H9 (cell line): ENCODE measurements at regions not wholly inside any gene's neighbourhood (a gene's known extent, or its start where the extent isn't known, plus 50 kb on each side); places are given as distances from the start of the nearest gene placed in this dataset.

Source experiments
- DNase-seq: peaks from one replicate; pipeline ENCODE4 v3.0.0-alpha.2; 2017
- H2AFZ ChIP-seq: one replicate; pipeline ENCODE4 v1.6.1; 2013; ENCODE audit warnings: mild to moderate bottlenecking, low read length, control low read depth, moderate library complexity
- H2AK5ac ChIP-seq: 2 replicates; pipeline ENCODE4 v1.6.1; 2013; ENCODE audit warnings: low read length, control low read depth, mixed read lengths; ENCODE audit not compliant: insufficient read length
- H2BK120ac ChIP-seq: one replicate; pipeline ENCODE4 v1.6.1; 2013; ENCODE audit warnings: low read depth, mild to moderate bottlenecking, low read length, control low read depth, inconsistent platforms; ENCODE audit not compliant: poor library complexity, severe bottlenecking
- H2BK12ac ChIP-seq: 2 replicates; pipeline ENCODE4 v1.6.1; 2013; ENCODE audit warnings: low read length, control low read depth, mixed read lengths, low read depth; ENCODE audit not compliant: insufficient read length
- H2BK15ac ChIP-seq: 2 replicates; pipeline ENCODE4 v1.6.1; 2013; ENCODE audit warnings: low read depth, low read length, control low read depth
- H2BK20ac ChIP-seq: one replicate; pipeline ENCODE4 v1.6.1; 2013; ENCODE audit warnings: low read depth, mild to moderate bottlenecking, low read length, control low read depth, inconsistent platforms; ENCODE audit not compliant: poor library complexity, severe bottlenecking
- H2BK5ac ChIP-seq: 2 replicates; pipeline ENCODE4 v1.6.1; 2013; ENCODE audit warnings: low read length, control low read depth, mixed read lengths; ENCODE audit not compliant: insufficient read length
- H3K14ac ChIP-seq: 2 replicates; pipeline ENCODE4 v1.6.1; 2013; ENCODE audit warnings: low read length, control low read depth; ENCODE audit not compliant: insufficient read depth
- H3K18ac ChIP-seq: 2 replicates; pipeline ENCODE4 v1.6.1; 2013; ENCODE audit warnings: low read depth, mild to moderate bottlenecking, mixed read lengths, low read length, control low read depth; ENCODE audit not compliant: insufficient read length
- H3K23ac ChIP-seq: 2 replicates; pipeline ENCODE4 v1.6.1; 2013; ENCODE audit warnings: low read length, control low read depth, mixed read lengths, low read depth; ENCODE audit not compliant: insufficient read length
- H3K23me2 ChIP-seq: 2 replicates; pipeline ENCODE4 v1.6.1; 2013; ENCODE audit warnings: low read depth, mild to moderate bottlenecking, mixed read lengths, low read length, control low read depth; ENCODE audit not compliant: insufficient read length, poor library complexity, severe bottlenecking
- H3K27ac ChIP-seq: 2 replicates; pipeline ENCODE4 v1.5.1; 2013; ENCODE audit warnings: low read length, control low read depth, mixed read lengths, low read depth; ENCODE audit not compliant: insufficient read length
- H3K27me3 ChIP-seq: 2 replicates; pipeline ENCODE4 v1.6.1; 2013; ENCODE audit warnings: low read length, control low read depth, inconsistent platforms; ENCODE audit not compliant: insufficient read depth
- H3K4ac ChIP-seq: 2 replicates; pipeline ENCODE4 v1.6.1; 2013; ENCODE audit warnings: low read depth, mild to moderate bottlenecking, control low read depth, inconsistent platforms, low read length, moderate library complexity
- H3K4me1 ChIP-seq: 2 replicates; pipeline ENCODE4 v1.6.1; 2013; ENCODE audit warnings: low read length, control low read depth, inconsistent platforms; ENCODE audit not compliant: insufficient read depth
- H3K4me2 ChIP-seq: 2 replicates; pipeline ENCODE4 v1.6.1; 2013; ENCODE audit warnings: low read length, control low read depth, mixed read lengths; ENCODE audit not compliant: insufficient read length, insufficient read depth
- H3K56ac ChIP-seq: 2 replicates; pipeline ENCODE4 v1.6.1; 2013; ENCODE audit warnings: low read depth, mild to moderate bottlenecking, mixed read lengths, low read length, control low read depth; ENCODE audit not compliant: insufficient read length
- H3K79me1 ChIP-seq: 2 replicates; pipeline ENCODE4 v1.6.1; 2013; ENCODE audit warnings: low read depth, mild to moderate bottlenecking, moderate library complexity, low read length, control low read depth, inconsistent platforms; ENCODE audit not compliant: insufficient read depth, poor library complexity, severe bottlenecking
- H3K79me2 ChIP-seq: 2 replicates; pipeline ENCODE4 v1.6.1; 2013; ENCODE audit warnings: low read length, control low read depth, inconsistent platforms; ENCODE audit not compliant: insufficient read depth
- H3K9ac ChIP-seq: 2 replicates; pipeline ENCODE4 v1.6.1; 2013; ENCODE audit warnings: low read length, control low read depth, mixed read lengths; ENCODE audit not compliant: insufficient read length; ENCODE audit errors: extremely low read depth
- H3K9me3 ChIP-seq: one replicate; pipeline ENCODE4 v1.6.1; 2013; ENCODE audit warnings: low read depth, low read length, inconsistent platforms; ENCODE audit not compliant: control insufficient read depth
- H3T11ph ChIP-seq: one replicate; pipeline ENCODE4 v1.6.1; 2013; ENCODE audit warnings: mild to moderate bottlenecking, low read length, control low read depth, inconsistent platforms
- H4K20me1 ChIP-seq: one replicate; pipeline ENCODE4 v1.6.1; 2013; ENCODE audit not compliant: control insufficient read depth, insufficient read length, insufficient read depth
- H4K5ac ChIP-seq: 2 replicates; pipeline ENCODE4 v1.6.1; 2013; ENCODE audit warnings: low read depth, mild to moderate bottlenecking, mixed read lengths, low read length, control low read depth; ENCODE audit not compliant: insufficient read length
- H4K8ac ChIP-seq: replicated peaks from 2 replicates; pipeline ENCODE4 v1.6.1; 2013; ENCODE audit warnings: low read length, control low read depth, mixed read lengths, low read depth; ENCODE audit not compliant: insufficient read length
- H4K91ac ChIP-seq: 2 replicates; pipeline ENCODE4 v1.6.1; 2013; ENCODE audit warnings: low read depth, mild to moderate bottlenecking, moderate library complexity, mixed read lengths, low read length, control low read depth; ENCODE audit not compliant: insufficient read length
- H3K27ac Mint-ChIP-seq, 3 experiments: 2 replicates in 2 of 3; 3 replicates in 1 of 3; pipeline ENCODE4 v1.8.0; 2020 to 2021; ENCODE audit warnings: mixed read lengths in 3 of 3, mild to moderate bottlenecking in 1 of 3, moderate library complexity in 1 of 3
- H3K27me3 Mint-ChIP-seq: 2 replicates; pipeline ENCODE4 v1.8.0; 2021; ENCODE audit warnings: low read depth, mild to moderate bottlenecking, moderate library complexity, mixed read lengths
- H3K36me3 Mint-ChIP-seq, 3 experiments: 2 replicates in 2 of 3; 3 replicates in 1 of 3; pipeline ENCODE4 v1.8.0; 2020 to 2021; ENCODE audit warnings: low read depth in 3 of 3, mixed read lengths in 3 of 3; ENCODE audit not compliant: insufficient read depth in 1 of 3
- H3K4me1 Mint-ChIP-seq, 2 experiments: 2 replicates each; pipeline ENCODE4 v1.8.0; 2020; ENCODE audit warnings: mixed read lengths in 2 of 2
- H3K4me3 Mint-ChIP-seq, 2 experiments: 2 replicates in 1 of 2; 3 replicates in 1 of 2; pipeline ENCODE4 v1.8.0; 2020 to 2021; ENCODE audit warnings: mild to moderate bottlenecking in 2 of 2, mixed read lengths in 2 of 2, moderate library complexity in 1 of 2
- H3K9me3 Mint-ChIP-seq, 2 experiments: 2 replicates in 1 of 2; 3 replicates in 1 of 2; pipeline ENCODE4 v1.8.0; 2020; ENCODE audit warnings: mild to moderate bottlenecking in 2 of 2, mixed read lengths in 2 of 2, moderate library complexity in 1 of 2
- CTCF ChIP-seq: fragments of 200-600 bp; sonication (generic); conservative IDR thresholded peaks from 3 replicates; pipeline ENCODE4 v1.8.0; 2021; ENCODE audit warnings: antibody characterized with exemption, mild to moderate bottlenecking
- WGBS: extraction: QIAGEN DNeasy Blood & Tissue Kit; methylation state at CpG from one replicate; pipeline ENCODE4 v1.1.7; 2013; ENCODE audit warnings: missing lambda C conversion rate, low lambda C conversion rate, mixed read lengths; ENCODE audit not compliant: insufficient read length; ENCODE audit errors: extremely low coverage; 5-methylcytosine and 5-hydroxymethylcytosine counted together

DNA sequence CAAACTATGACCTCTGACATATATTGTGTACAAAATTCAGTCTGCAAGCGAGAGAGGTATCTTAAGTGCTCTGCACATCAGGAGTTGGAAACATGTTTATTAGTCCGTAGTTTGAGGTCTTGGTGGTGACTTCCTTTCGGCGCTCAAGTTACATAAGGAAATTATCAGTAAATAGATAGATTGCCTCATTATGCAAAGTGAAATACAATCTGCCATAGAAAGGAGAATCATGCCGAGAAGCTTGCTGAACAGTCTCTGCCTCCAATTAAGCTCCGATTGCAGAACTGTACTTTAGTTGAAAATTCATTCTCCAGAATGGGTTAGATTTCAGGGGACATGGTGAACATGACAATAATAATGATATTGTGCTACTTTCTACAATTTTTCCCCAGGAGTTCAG lies 271.8 kb downstream of the BRINP2 start:
- Histone ChIP-seq H3K27ac (no peak overlapping the region), H4K8ac (no peak overlapping the region), H3K23me2 (no peaks in the 10 kb centered on the region), H2BK12ac (no peak overlapping the region), H2BK15ac (no peak overlapping the region), H4K91ac (no peak overlapping the region), H2BK20ac (no peak overlapping the region), H3K9me3 (no peaks in the 10 kb centered on the region), H3K27me3 (no peaks in the 10 kb centered on the region), H4K5ac (no peak overlapping the region), H3T11ph (no peak overlapping the region), H3K4me1 (no peaks in the 10 kb centered on the region), H3K23ac (no peak overlapping the region), H3K56ac (no peak overlapping the region), H3K18ac (no peak overlapping the region), H2BK120ac (no peak overlapping the region), H3K4ac (no peak overlapping the region), H2AK5ac (no peak overlapping the region), H2AFZ (no peak overlapping the region), H3K9ac (no peak overlapping the region), H3K4me2 (no peak overlapping the region), H4K20me1 (no peaks in the 10 kb centered on the region), H3K79me2 (no peaks in the 10 kb centered on the region), H3K14ac (no peak overlapping the region), H2BK5ac (no peak overlapping the region), H3K79me1 (no peaks in the 10 kb centered on the region)
- Mint-ChIP-seq H3K27me3 (no peaks in the 10 kb centered on the region; the same call in 1 of the 2 replicates), H3K36me3 (no peaks in the 10 kb centered on the region), H3K9me3 (no peaks in the 10 kb centered on the region), H3K27ac (no peak overlapping the region), H3K4me1 (peaks cover 3% of the 10 kb centered on the region in 2 experiments; a peak in 1 of 4 replicates), H3K4me3 (no peak overlapping the region)
- no CpG with 5 or more reads among the region's 6 CpGs for WGBS
- TF ChIP-seq CTCF = no peak
- no peak for DNase-seq
